HG03378 (cell line): ENCODE measurements at regions not wholly inside any gene's neighbourhood (a gene's known extent, or its start where the extent isn't known, plus 50 kb on each side); places are given as distances from the start of the nearest gene placed in this dataset.

Source experiments
- ATAC-seq: cut with Tn5 transposase; IDR thresholded peaks from one replicate; pipeline ENCODE4 v1.9.1; 2021; ENCODE audit warnings: mild to moderate bottlenecking, moderate library complexity; ENCODE audit not compliant: unreplicated experiment

DNA sequence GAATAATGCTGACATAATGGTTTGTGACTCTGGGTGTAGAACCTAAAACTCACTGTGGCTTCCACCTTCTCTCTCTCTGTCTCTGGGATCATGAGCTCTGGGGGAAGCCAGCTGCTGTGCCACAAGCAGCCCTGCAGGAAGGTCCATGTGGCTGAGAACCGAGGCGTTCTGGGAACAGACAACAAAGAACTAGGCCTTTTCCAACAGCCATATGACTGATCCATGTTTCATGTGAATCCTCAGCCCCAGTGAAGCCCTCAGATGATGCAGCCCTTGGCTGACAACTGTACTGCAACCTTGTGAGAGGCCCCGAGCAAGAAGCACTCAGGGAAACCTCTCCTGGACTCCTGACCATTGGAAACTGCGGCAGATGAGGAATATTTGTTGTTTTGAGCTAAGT is 56.6 kb downstream of the HLA-G start:
- ATAC-seq, result no peak

GRCh38 chr6:29886701-29887100 is 55.6 kb upstream of the HLA-A start:
- no peak for ATAC-seq

- peak; percentile 27 for ATAC-seq
Measured at GRCh38 chr6:29887330-29887818, 55.0 kb upstream of the HLA-A start.

DNA sequence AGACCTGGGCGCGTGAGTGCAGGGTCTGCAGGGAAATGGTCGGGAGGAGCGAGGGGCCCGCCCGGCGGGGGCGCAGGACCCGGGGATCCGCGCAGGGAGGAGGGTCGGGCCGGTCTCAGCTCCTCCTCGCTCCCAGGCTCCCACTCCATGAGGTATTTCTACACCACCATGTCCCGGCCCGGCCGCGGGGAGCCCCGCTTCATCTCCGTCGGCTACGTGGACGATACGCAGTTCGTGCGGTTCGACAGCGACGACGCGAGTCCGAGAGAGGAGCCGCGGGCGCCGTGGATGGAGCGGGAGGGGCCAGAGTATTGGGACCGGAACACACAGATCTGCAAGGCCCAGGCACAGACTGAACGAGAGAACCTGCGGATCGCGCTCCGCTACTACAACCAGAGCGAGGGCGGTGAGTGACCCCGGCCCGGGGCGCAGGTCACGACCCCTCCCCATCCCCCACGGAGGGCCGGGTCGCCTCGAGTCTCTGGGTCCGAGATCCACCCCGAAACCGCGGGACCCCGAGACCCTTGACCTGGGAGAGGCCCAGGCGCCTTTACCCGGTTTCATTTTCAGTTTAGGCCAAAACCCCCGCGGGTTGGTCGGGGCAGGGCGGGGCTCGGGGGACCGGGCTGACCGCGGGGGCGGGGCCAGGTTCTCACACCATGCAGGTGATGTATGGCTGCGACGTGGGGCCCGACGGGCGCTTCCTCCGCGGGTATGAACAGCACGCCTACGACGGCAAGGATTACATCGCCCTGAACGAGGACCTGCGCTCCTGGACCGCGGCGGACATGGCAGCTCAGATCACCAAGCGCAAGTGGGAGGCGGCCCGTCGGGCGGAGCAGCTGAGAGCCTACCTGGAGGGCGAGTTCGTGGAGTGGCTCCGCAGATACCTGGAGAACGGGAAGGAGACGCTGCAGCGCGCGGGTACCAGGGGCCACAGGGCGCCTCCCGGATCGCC is 54.2 kb upstream of the HLA-A start:
- ATAC-seq, result peak; percentile 63
